ENCODE measurements at regions not wholly inside any gene's neighbourhood (a gene's known extent, or its start where the extent isn't known, plus 50 kb on each side); places are given as distances from the start of the nearest gene placed in this dataset.

DNA sequence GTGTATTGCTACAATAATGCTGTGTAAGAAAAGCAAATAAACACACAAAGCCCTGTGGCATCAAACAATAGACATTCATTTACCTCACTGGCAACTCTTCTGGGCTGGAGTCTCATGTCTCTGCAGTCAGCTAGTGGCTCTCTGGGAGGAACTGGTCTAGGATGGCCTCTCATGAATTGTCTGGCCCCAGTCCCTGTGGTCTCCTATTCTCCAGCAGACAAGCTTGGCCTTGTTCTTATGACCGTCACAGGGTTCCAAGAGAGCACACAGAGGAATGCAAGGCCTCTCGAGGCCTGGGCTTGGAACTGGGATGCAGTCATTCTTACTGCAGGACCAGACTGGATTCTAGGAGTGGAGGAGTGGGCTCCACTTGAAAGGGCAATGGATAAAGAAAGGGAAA, 141.2 kb upstream of the NTM start:
- Mint-ChIP-seq H3K4me1 (ENCODE audit: unreplicated experiment) (no peaks in the 10 kb centered on the region), H3K4me3 (ENCODE audit: unreplicated experiment) (no peak overlapping the region), H3K36me3 (ENCODE audit: unreplicated experiment) (no peaks in the 10 kb centered on the region), H3K27ac (ENCODE audit: unreplicated experiment) (no peak overlapping the region), H3K9me3 (ENCODE audit: unreplicated experiment) (no peaks in the 10 kb centered on the region), H3K27me3 (ENCODE audit: unreplicated experiment) (peaks cover 7% of the 10 kb centered on the region)
- TF ChIP-seq, protein P1, sequence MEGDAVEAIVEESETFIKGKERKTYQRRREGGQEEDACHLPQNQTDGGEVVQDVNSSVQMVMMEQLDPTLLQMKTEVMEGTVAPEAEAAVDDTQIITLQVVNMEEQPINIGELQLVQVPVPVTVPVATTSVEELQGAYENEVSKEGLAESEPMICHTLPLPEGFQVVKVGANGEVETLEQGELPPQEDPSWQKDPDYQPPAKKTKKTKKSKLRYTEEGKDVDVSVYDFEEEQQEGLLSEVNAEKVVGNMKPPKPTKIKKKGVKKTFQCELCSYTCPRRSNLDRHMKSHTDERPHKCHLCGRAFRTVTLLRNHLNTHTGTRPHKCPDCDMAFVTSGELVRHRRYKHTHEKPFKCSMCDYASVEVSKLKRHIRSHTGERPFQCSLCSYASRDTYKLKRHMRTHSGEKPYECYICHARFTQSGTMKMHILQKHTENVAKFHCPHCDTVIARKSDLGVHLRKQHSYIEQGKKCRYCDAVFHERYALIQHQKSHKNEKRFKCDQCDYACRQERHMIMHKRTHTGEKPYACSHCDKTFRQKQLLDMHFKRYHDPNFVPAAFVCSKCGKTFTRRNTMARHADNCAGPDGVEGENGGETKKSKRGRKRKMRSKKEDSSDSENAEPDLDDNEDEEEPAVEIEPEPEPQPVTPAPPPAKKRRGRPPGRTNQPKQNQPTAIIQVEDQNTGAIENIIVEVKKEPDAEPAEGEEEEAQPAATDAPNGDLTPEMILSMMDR (IDR thresholded peaks at IDR 0.05) = no peak
- no peak for DNase-seq (ENCODE audit: extremely low spot score, unreplicated experiment)

DNA sequence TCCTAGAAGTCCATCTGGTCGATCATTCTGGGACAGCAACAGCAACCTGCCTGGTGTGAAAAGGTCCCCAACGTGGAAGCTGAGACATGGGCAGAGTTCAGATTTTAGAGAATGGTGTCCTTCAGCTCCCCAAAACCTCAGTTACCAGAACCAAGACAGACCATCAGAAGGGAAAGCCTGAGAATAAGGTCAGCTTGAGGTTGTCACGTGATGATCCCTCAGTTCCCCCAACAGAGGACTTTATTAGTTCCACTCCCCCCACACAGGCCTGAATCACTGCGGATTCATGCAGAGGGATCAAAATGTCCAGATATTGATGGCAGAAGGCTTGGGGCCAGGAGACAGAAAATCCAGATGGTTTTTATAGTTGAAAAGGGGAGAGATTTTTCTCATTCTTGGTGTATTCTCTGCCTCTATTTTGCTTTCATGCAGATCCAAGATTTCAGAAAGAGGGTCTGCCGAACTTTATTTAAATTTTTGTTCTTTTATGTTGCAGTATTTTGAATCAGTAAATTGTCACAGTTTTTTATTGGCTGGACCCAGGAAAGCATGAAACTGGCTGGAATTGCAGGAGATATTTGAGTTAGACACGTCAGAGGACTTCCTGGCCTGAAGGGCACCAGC, 139.0 kb upstream of the NTM start:
- H3K27me3 Mint-ChIP-seq (ENCODE audit: unreplicated experiment) = peaks cover 5% of the 10 kb centered on the region
- no peaks in the 10 kb centered on the region for H3K4me1 Mint-ChIP-seq (ENCODE audit: unreplicated experiment)
- DNase-seq (ENCODE audit: extremely low spot score, unreplicated experiment) = no peak
- H3K4me3 Mint-ChIP-seq (ENCODE audit: unreplicated experiment) = no peak overlapping the region
- no peak overlapping the region for H3K27ac Mint-ChIP-seq (ENCODE audit: unreplicated experiment)
- no peaks in the 10 kb centered on the region for H3K9me3 Mint-ChIP-seq (ENCODE audit: unreplicated experiment)
- no peaks in the 10 kb centered on the region for H3K36me3 Mint-ChIP-seq (ENCODE audit: unreplicated experiment)
- TF ChIP-seq, protein P1 (IDR thresholded peaks at IDR 0.05) = no peak

DNA sequence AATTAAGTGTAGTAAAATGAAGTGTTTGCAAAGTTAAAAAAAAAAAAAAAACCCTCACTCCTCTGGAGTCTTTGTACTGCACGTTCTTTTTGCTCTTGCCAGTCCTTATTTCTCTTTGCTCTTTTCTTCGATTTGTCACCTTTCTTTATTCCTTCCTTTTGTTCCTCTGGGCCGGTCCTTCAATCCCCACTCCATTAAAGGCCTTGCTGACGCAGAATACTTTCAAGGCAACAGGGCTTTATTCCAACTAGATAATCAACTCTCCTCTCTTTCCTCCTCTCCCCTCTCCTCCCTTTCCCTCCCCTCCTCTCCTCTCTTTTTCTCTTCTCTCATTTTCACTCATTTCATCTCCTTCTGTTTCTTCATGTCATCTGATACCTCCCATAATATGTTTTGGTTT, 138.2 kb upstream of the NTM start:
- no peak overlapping the region for H3K27ac Mint-ChIP-seq (ENCODE audit: unreplicated experiment)

DNA sequence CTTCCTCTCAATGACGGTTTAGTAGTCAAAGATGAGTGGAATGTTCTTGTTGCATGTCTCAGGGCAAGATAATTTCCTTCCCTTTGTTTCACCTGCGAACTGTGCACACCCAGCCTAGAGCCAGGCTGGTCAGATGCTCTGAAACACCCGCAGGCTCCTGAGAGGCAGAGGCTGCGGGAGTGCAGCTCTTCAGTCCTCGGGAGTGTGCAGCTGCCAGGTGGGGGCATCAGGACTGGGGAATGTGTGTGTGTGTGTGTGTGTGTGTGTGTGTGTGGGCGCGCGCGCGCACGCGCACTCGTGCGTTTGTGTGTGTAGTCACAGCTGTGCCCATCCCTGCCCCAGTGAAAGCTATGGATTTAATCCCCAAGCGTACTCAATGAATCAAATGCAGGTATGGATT, 136.2 kb upstream of the NTM start:
- Mint-ChIP-seq H3K4me3 (ENCODE audit: unreplicated experiment) (no peak overlapping the region), H3K27me3 (ENCODE audit: unreplicated experiment) (no peaks in the 10 kb centered on the region), H3K36me3 (ENCODE audit: unreplicated experiment) (no peaks in the 10 kb centered on the region), H3K4me1 (ENCODE audit: unreplicated experiment) (no peaks in the 10 kb centered on the region), H3K9me3 (ENCODE audit: unreplicated experiment) (no peaks in the 10 kb centered on the region), H3K27ac (ENCODE audit: unreplicated experiment) (no peak overlapping the region)
- TF ChIP-seq, protein P1 (IDR thresholded peaks at IDR 0.05) = no peak
- DNase-seq (ENCODE audit: extremely low spot score, unreplicated experiment) = no peak

More for the DNA sequence above, 138.2 kb upstream of the NTM start:
- H3K9me3 Mint-ChIP-seq (ENCODE audit: unreplicated experiment) = no peaks in the 10 kb centered on the region
- H3K4me1 Mint-ChIP-seq (ENCODE audit: unreplicated experiment) = no peaks in the 10 kb centered on the region
- H3K36me3 Mint-ChIP-seq (ENCODE audit: unreplicated experiment) = no peaks in the 10 kb centered on the region
- H3K27me3 Mint-ChIP-seq (ENCODE audit: unreplicated experiment) = no peaks in the 10 kb centered on the region
- TF ChIP-seq, protein P1 (IDR thresholded peaks at IDR 0.05) = no peak
- DNase-seq (ENCODE audit: extremely low spot score, unreplicated experiment) = no peak
- H3K4me3 Mint-ChIP-seq (ENCODE audit: unreplicated experiment) = no peak overlapping the region

DNA sequence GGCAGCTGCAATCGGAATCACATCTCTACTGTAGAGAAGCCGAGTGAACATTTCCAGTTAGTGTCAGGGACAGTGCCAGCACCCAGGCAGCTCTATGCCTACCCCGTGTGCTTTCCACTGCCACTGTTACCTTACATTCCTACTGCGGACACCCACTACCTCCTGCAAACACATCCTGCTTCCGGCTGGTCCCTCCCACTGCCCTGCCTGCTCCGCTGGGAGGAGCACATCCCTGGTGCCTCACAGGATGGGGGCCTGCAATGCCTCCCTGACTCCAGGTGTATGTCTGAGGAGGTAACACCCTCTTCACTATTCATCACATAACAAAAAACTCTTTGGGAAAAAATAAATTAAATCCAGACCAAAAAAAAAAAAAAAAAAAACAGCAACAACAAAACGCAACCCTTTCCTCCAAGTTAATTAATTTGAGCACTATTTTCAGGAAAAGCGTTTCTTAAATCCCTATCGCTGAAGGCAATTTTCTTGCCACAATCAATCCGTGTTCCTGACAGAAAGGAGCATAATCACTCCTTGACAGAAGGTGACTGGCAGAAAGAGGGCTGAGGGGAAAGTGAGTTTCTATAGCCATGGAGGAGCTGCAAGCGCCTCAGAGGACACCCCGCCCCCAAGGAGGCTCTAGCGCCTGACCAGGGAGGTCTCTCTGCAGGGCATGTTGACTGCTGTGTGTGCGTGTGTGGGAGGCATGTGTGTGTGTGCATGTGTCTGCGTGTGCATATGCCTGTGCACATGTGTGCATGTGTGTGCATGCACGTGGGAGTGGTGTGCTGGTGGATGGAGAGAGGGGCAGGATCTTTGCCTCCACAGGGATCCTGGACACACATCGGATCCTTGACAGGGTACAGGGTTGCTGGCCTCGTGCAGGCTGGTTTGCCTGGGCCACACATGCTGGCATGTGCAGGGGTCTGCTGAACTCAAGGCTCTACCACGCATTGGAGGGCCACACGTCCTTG, 134.8 kb upstream of the NTM start:
- H3K4me3 Mint-ChIP-seq (ENCODE audit: unreplicated experiment) = no peak overlapping the region
- no peaks in the 10 kb centered on the region for H3K4me1 Mint-ChIP-seq (ENCODE audit: unreplicated experiment)
- no peaks in the 10 kb centered on the region for H3K36me3 Mint-ChIP-seq (ENCODE audit: unreplicated experiment)
- TF ChIP-seq, protein P1 (IDR thresholded peaks at IDR 0.05) = no peak
- H3K27me3 Mint-ChIP-seq (ENCODE audit: unreplicated experiment) = no peaks in the 10 kb centered on the region
- DNase-seq (ENCODE audit: extremely low spot score, unreplicated experiment) = no peak
- H3K27ac Mint-ChIP-seq (ENCODE audit: unreplicated experiment) = no peak overlapping the region
- no peaks in the 10 kb centered on the region for H3K9me3 Mint-ChIP-seq (ENCODE audit: unreplicated experiment)
